ENCODE measurements at regions not wholly inside any gene's neighbourhood (a gene's known extent, or its start where the extent isn't known, plus 50 kb on each side); places are given as distances from the start of the nearest gene placed in this dataset.
"Not testable (repeated sequence)": the region's sequence is repeated elsewhere in the genome, so short reads cannot be mapped to it uniquely, and the experiment has no call there.

DNA sequence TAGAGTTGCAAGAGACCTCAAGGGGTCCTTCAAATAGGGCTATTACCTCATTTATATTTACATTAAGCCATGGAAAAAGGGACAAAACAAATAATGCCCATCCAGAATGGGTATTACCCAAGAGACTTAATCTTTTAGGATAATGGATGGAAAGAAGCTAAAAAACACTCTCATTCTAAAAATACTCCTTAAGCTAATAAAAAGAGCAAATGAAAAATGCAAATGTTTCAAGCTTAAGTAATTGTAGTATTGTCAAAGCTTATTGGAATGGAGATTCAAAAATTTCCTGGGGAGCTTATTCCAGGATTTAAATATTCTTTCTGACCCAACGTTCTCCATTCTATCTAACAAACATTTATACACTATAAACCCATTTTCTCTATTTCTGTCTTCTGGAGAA is 107.8 kb upstream of the SPIN4 start:
- DNase-seq: no peak

DNA sequence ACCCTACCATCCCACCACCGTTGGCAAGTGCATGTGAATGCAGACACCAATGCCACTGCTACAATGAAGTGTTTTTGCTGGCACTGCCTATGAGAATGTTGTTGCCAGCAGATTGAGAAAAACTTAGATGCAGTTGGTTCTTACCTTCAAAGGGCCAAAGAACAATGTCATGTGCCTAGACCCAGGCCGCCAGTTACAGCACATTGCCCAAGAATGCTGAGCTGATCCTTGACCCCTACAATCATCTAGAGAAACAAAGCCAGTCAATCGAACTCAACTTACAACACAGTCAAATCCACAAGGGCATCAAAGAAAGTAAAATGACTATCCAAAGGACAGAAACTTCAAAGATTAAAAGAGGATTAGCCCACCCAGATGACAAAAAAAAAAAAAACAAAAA is 102.4 kb upstream of the SPIN4 start:
- DNase-seq: no peak

DNA sequence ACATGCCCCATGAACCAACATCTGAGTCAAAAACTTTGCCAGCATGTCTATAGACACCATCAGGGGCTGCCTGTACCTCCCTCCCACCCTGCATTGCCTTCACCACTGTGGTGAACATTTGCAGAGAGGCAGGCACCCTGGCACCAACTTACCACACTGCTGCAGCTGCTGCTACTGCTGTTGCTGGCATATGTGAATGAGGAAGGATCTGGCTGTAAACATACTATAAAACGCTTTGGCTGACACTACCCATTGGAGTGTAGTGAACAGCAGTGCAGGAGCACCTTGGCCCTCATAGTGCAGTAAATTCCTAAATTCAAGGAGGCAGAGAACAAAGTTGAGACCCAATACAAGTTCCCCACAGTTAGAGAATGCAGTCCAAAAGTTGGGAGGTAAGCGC is 90.6 kb upstream of the SPIN4 start:
- no peak for DNase-seq

DNA sequence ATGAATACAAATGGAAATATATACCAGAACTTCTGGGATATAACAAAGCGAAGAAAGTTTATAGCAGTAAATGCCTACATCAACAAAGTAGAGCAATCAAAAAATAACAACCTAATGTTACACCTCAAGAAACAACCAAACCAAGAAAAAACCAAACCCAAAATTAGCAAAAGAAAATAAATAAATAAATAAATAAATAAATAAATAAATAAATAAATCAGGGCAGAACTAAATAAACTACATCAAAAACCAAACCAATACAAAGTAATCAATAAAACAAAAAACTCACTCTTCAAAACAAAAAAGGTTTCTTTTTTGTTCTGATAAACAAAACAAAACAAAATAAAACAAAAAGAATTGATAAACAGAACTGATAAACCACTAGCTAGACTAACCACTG is 88.4 kb upstream of the SPIN4 start:
- no peak for DNase-seq

DNA sequence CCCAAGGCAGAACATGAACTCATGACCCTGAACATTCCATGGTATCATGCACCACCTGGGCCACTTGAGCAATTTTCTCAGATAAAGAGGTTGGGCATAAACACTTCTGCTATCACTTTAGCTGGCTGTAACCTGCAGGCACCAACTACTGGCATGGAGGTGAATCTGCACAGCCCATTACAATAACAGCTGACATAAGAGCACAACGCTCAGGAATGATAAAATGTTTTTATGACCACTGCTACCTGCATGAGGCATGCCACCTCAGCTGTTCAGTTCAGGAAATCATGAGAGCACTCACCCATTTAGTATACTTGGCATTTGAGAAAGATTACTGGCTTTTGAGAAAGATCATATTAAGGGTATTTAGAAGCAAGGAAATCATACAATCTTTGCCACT is 85.7 kb upstream of the SPIN4 start:
- DNase-seq: no peak

DNA sequence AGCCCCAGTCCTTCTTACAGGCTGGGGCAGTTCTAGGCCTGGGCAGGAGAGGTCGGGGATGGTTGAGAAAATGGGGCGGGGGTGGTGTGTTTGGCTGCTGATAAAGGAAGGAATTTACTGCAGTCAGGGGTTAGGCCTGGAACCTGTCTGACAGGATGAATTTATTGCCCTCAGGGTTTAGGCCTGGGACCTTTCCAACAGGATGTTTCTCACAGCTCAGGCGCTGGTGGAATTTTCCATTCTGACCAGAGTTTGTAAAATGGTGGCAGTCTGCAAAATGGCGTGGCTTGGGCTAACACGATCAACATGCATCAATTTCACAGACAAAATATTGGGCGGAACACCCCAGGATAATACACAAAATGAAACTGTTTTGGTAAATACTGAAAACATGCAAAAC is 83.5 kb upstream of the SPIN4 start:
- no peak for DNase-seq

DNA sequence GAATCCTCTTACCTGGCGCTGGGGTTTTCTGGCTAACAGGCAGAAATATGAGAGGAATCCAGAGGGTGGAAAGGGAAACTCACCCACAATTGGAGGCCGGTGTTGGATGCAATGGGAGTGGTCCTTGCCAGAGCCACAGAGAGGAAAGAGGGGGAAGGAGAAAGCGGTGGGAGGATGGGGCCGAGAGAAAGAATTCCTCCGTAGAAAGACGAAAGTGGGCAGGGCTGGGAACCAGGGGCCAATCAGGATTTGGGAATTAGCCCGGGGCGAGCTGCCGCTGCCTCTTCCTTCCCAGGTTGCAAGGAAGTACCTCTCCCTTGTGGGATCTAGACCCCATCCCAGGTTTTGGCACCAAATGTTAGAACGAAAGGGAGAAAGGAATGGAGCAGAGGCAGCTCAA is 83.1 kb upstream of the SPIN4 start:
- no peak for DNase-seq

DNA sequence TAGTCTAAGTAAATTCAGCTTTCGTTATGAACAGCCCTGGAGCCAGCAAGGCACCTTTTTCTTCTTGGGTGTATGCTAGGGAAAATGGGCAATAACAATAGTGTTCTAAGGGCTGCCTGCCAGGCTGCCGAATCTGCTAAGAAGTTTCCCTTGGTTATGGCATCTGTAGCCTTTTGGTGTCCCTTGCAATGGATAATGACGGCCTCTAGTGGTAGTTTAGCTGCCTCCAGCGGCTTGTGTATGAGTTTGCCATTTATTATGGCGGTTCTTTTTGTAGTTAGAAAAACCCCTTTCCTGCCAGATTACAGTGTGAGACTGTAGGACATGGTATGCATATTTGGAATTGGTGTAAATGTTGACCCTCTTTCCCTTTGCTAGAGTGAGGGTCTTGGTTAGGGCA is 78.9 kb upstream of the SPIN4 start:
- DNase-seq: no peak

DNA sequence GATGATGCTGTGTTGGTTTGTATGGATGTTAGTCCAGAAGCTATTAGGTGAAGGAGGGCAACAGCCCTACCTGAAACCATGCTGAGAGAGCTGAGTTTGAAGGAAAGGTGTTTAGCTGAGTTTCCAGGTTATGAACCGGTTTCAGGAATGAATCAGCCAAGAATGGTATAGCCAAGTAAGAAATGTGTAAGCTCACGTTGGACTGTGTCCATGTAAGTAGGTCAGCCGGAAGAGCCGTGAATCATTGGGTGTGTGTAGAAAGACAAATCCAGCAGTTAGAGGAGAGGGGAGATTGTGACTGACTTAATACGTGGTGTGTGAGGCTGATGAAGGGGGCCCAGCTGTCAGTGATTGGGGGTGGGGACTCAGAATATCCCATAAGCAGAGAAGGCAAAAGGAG is 77.2 kb upstream of the SPIN4 start:
- DNase-seq: no peak

DNA sequence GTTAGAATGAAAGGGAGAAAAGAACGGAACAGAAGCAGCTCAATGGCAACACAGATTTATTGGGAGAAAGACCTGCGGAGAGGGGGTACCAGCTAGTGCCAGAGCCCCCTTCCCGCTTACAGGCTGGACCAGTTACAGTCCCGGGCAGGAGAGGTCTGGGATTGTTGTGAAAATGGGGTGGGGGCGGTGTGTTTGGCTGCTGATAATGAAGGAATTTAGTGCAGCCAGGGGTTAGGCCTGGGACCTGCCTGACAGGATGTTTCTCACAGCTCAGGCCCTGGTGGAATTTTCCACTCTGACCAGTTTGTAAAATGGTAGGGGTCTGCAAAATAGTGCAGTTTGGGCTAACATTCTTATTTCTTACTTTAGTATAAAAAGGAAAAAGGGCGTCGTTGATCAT is 75.4 kb upstream of the SPIN4 start:
- no peak for DNase-seq

DNA sequence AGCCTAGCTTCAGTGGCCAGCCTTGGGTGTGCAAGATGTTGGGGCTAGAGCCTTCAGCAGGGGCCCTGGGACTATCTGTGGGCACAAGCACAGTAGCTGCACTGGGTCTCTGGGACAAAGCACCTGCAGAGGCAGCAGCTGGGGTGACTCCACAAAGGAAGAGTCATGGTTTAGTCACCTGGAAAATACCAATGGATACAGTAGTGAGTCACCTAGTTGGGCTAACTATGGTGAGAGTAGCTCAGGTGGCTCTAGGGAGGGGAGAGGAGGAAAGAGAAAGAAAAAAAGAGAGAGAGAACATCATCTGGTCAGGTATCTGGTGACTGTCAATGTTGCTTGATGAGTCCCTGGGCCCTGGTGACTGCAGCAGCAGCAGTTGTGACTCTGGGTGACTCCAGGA is 72.9 kb upstream of the SPIN4 start:
- no peak for DNase-seq

DNA sequence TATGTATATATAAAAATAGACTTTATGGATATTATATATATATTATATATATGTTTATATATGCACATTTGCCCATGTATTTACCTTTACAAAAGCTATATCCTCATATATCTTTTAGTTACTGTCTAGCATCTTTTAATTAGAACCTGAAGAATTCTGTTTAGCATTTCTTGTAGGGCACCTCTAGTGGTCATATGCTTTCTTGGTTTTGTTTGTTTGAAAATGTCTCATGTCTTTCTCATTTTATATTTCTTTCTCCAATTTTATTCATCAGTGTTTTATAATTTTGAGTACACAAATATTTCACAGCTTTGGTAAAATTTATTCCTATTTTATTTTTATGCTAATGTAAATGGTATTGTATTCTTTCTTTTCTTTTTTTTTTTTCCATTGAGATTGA is 70.3 kb upstream of the SPIN4 start:
- no peak for DNase-seq

DNA sequence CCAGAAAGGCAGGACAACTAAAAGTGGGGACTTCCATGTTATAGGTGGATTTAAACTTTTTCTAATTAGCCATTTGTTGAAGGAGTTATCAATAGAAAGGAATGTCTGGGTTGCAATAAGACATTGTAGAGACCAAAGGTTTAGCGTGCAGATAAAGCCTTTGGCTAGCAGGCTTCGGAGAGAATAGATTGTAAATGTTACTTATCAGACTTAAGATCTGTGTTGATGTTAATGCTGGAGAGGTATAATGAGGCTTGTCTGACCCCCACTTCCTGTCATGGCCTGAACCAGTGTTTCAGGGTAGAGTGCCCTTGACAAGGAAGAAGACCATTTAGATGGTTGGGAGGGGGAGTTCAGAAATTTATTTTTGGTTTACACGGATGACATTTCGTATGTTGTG is 67.1 kb upstream of the SPIN4 start:
- no peak for DNase-seq

DNA sequence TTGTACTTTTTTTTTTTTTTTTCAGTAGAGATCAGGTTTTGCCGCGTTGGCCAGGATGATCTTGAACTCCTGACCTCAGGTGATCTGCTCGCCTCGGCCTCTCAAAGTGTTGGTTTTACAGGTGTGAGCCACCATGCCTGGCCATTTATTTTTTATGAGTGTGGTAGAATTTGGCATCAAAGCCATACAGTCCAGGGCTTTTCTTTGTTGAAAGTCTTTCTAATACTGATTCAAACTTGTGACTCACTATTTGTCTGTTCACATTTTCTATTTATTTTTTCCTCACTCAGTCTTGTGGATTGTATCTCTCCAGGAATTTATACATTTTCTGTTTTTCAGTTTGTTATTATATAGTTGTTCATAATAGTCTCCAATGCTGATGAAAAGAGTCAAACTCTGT is 66.5 kb upstream of the SPIN4 start:
- no peak for DNase-seq

DNA sequence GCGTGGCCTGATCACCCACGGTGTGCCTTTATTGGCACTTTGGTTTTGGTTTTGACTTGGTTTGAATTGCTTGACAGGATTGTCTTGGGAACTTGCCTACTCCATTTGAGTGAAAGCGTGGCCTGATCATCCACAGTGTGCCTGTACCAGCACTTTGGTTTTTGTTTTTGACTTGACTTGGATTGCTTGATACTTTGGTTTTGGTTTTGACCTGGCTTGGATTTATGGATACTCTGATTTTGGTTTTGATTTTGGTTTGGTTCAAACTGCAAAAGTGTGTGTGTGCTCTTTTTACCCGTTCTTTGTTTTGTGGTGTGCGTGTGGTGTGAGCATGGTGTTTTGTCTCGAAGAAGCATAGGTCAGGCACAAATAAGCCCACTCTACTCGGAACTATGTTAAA is 58.8 kb upstream of the SPIN4 start:
- DNase-seq: not testable (repeated sequence)

DNA sequence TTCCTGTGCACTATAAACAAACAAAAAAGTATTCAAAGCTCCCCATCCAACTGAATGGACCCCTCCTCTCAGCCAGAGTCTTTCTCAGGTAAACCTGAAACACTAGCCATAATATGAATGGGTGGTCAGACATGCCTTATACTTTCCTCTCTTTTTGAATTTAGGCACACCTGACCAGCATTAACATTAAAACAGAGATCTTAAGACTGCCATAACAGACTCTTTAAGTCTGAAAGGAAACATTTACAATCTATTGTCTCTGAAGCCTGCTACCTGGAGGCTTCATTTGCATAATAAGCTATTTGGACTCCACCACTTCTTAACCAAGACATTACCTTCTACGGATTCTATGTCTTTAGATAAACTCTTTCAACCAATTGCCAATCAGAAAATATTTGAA is 56.9 kb upstream of the SPIN4 start:
- DNase-seq: no peak

DNA sequence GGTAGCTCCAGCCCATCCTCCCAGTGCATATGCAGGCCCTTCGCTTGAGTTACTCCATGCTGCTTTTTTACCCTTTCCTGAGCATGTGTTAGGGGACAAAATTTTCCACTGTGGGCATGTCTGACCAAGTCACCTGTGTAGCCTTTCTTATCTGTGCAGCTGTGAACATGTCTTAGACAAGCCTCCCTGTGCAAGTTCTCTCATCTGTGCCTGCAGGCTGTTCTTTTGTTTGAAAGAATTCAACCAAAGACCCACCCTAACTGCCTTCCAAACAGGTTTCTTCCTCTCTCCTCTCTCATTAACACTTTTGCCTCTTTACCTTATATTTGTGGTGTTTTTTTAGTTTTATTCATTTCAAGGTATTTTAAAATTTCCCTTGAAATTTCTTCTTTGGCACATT is 53.2 kb upstream of the SPIN4 start:
- DNase-seq: no peak

DNA sequence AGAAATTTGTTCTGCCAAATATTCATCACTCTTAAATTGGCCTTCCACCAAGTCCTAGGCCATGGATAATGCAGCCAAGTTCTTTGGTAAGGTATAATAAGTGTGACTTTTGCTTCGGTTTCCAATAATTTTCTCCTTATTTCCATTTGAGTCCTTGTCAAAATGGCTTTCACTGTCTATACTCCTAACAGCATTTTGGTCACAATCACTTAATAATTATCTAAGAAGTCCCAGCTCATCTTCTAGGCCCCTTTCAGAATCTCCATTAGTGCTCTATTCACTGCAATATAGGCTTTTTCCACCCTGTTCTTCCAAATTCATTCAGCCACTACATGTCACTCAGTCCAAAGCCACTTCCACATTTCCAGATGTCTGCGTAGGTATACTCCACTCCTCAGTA is 51.0 kb upstream of the SPIN4 start:
- DNase-seq: no peak
